CD14-positive monocyte (primary cell): ENCODE measurements at regions not wholly inside any gene's neighbourhood (a gene's known extent, or its start where the extent isn't known, plus 50 kb on each side); places are given as distances from the start of the nearest gene placed in this dataset.

Experiments
- DNase-seq, 3 donors: peaks; one replicate each; pipeline ENCODE4 v3.0.0-alpha.2; 2011 to 2022
- H2AFZ ChIP-seq: 2 replicates; pipeline ENCODE4 v1.6.0; 2012; ENCODE audit warnings: mild to moderate bottlenecking, low read depth, low read length, inconsistent platforms; ENCODE audit not compliant: insufficient read depth, poor library complexity, severe bottlenecking
- H3K27ac ChIP-seq, 2 donors: 1 replicate in 1 of 2; 2 replicates in 1 of 2; pipeline ENCODE4 v1.5.1; 2012 to 2013; ENCODE audit warnings: low read length in 2 of 2, control low read depth in 1 of 2, inconsistent platforms in 1 of 2, low read depth in 1 of 2, mild to moderate bottlenecking in 1 of 2
- H3K27me3 ChIP-seq, 2 donors: one replicate each; pipeline versions ENCODE4 v1.6.0 to v1.6.1; 2011 to 2013; ENCODE audit warnings: low read length in 2 of 2; ENCODE audit not compliant: control insufficient read depth in 2 of 2, insufficient read depth in 2 of 2
- H3K36me3 ChIP-seq, 2 donors: replicated peaks in 1 of 2; 1 replicate in 1 of 2; 2 replicates in 1 of 2; pipeline versions ENCODE4 v1.5.1 to v1.6.1; 2012 to 2013; ENCODE audit warnings: low read length in 2 of 2, control low read depth in 1 of 2, inconsistent platforms in 1 of 2, mild to moderate bottlenecking in 1 of 2; ENCODE audit not compliant: insufficient read depth in 2 of 2, control insufficient read depth in 1 of 2
- H3K4me1 ChIP-seq, 2 donors: 1 replicate in 1 of 2; 2 replicates in 1 of 2; pipeline versions ENCODE4 v1.5.1 to v1.6.1; 2012 to 2013; ENCODE audit warnings: low read length in 2 of 2, control low read depth in 1 of 2, inconsistent platforms in 1 of 2, mild to moderate bottlenecking in 1 of 2, moderate library complexity in 1 of 2; ENCODE audit not compliant: insufficient read depth in 2 of 2, control insufficient read depth in 1 of 2
- H3K4me2 ChIP-seq: replicated peaks from 2 replicates; pipeline ENCODE3; 2012; ENCODE audit warnings: low read length, moderate library complexity, mild to moderate bottlenecking; ENCODE audit not compliant: poor library complexity, severe bottlenecking; ENCODE audit errors: extremely low read depth
- H3K4me3 ChIP-seq, 3 experiments: fragments of 200-600 bp in 1 of 3; sonication (generic) in 1 of 3; replicated peaks in 1 of 3; 1 replicate in 2 of 3; 2 replicates in 1 of 3; pipeline ENCODE4 v1.5.1; 2011 to 2013; ENCODE audit warnings: low read length in 3 of 3, mild to moderate bottlenecking in 3 of 3, control low read depth in 2 of 3, low read depth in 2 of 3, inconsistent platforms in 1 of 3, moderate library complexity in 1 of 3
- H3K79me2 ChIP-seq: 2 replicates; pipeline ENCODE4 v1.6.0; 2012; ENCODE audit warnings: mild to moderate bottlenecking, control low read depth, inconsistent platforms, low read length, moderate library complexity; ENCODE audit not compliant: insufficient read depth
- H3K9ac ChIP-seq: 2 replicates; pipeline ENCODE4 v1.6.0; 2017; ENCODE audit warnings: low read length, mild to moderate bottlenecking; ENCODE audit not compliant: insufficient read depth, poor library complexity, severe bottlenecking
- H3K9me3 ChIP-seq, 2 donors: replicated peaks in 1 of 2; 1 replicate in 1 of 2; 2 replicates in 1 of 2; pipeline versions ENCODE4 v1.5.1 to v1.6.1; 2012 to 2013; ENCODE audit warnings: low read length in 2 of 2, control low read depth in 1 of 2; ENCODE audit not compliant: control insufficient read depth in 1 of 2, insufficient read depth in 1 of 2
- H4K20me1 ChIP-seq: 2 replicates; pipeline ENCODE4 v1.6.0; 2012; ENCODE audit warnings: mild to moderate bottlenecking, low read length, control low read depth, moderate library complexity; ENCODE audit not compliant: insufficient read depth
- H3K27ac Mint-ChIP-seq, 7 donors: one replicate each; pipeline ENCODE4 v1.8.0; 2020; ENCODE audit warnings: mild to moderate bottlenecking in 7 of 7, mixed read lengths in 7 of 7, moderate library complexity in 6 of 7, inconsistent platforms in 2 of 7
- H3K27me3 Mint-ChIP-seq, 3 donors: one replicate each; pipeline ENCODE4 v1.8.0; 2021 to 2022; ENCODE audit warnings: low read depth in 3 of 3, mild to moderate bottlenecking in 3 of 3, mixed read lengths in 3 of 3, moderate library complexity in 3 of 3, inconsistent platforms in 1 of 3
- H3K36me3 Mint-ChIP-seq, 2 donors: one replicate each; pipeline ENCODE4 v1.8.0; 2020; ENCODE audit warnings: mixed read lengths in 2 of 2, inconsistent platforms in 1 of 2, mild to moderate bottlenecking in 1 of 2
- H3K4me1 Mint-ChIP-seq: one replicate; pipeline ENCODE4 v1.8.0; 2020; ENCODE audit warnings: mild to moderate bottlenecking, mixed read lengths
- H3K4me3 Mint-ChIP-seq, 2 donors: one replicate each; pipeline ENCODE4 v1.8.0; 2020; ENCODE audit warnings: mild to moderate bottlenecking in 2 of 2, mixed read lengths in 2 of 2, moderate library complexity in 1 of 2
- H3K9me3 Mint-ChIP-seq, 7 donors: one replicate each; pipeline ENCODE4 v1.8.0; 2020 to 2022; ENCODE audit warnings: mixed read lengths in 7 of 7, mild to moderate bottlenecking in 6 of 7, moderate library complexity in 6 of 7, inconsistent platforms in 2 of 7
- CTCF ChIP-seq: fragments of 200-600 bp; IDR thresholded peaks from one replicate; pipeline ENCODE4 v1.8.0; 2022; ENCODE audit warnings: antibody characterized with exemption, mild to moderate bottlenecking
- WGBS: methylation state at CpG from one replicate; pipeline ENCODE4 v1.1.5; 2013; ENCODE audit warnings: missing lambda C conversion rate; ENCODE audit not compliant: insufficient coverage; 5-methylcytosine and 5-hydroxymethylcytosine counted together
- intact Hi-C, 2 donors: fragments of 100-400 bp; cut with micrococcal nuclease; formaldehyde crosslinking; loops; one replicate each; pipeline versions ENCODE4 v1.15.0 to v1.15.1; 2023

- no peak for TF ChIP-seq CTCF
- Histone ChIP-seq H3K4me2 (no peak overlapping the region), H4K20me1 (no peaks in the 10 kb centered on the region), H3K79me2 (no peaks in the 10 kb centered on the region), H3K9me3 (peaks cover 0 to 2% of the 10 kb centered on the region in 2 donors), H3K4me3 (no peak overlapping the region), H3K27me3 (no peaks in the 10 kb centered on the region), H3K4me1 (no peaks in the 10 kb centered on the region), H3K9ac (no peak overlapping the region), H3K36me3 (no peaks in the 10 kb centered on the region), H2AFZ (no peak overlapping the region), H3K27ac (no peak overlapping the region)
- no peak for DNase-seq
- no peak overlapping the region for H3K27ac Mint-ChIP-seq
- H3K36me3 Mint-ChIP-seq: no peaks in the 10 kb centered on the region
- no peaks in the 10 kb centered on the region for H3K4me1 Mint-ChIP-seq
- peaks cover 0 to 4% (median 2%) of the 10 kb centered on the region in 3 donors for H3K27me3 Mint-ChIP-seq
- no peak overlapping the region for H3K4me3 Mint-ChIP-seq
- WGBS: 74% methylated on average over 3 of the region's 6 CpGs
- peaks cover 0 to 8% (median 6%) of the 10 kb centered on the region in 7 donors for H3K9me3 Mint-ChIP-seq
- intact Hi-C loops: no loop called here
These were observed 58.3 kb downstream of the C11orf87 start for GRCh38 chr11:109480251-109480650.

- Histone ChIP-seq H4K20me1 (no peaks in the 10 kb centered on the region), H3K4me2 (no peak overlapping the region), H2AFZ (no peak overlapping the region), H3K27me3 (no peaks in the 10 kb centered on the region), H3K27ac (no peak overlapping the region), H3K79me2 (no peaks in the 10 kb centered on the region), H3K9ac (no peak overlapping the region), H3K36me3 (no peaks in the 10 kb centered on the region), H3K4me3 (no peak overlapping the region), H3K4me1 (no peaks in the 10 kb centered on the region), H3K9me3 (no peaks in the 10 kb centered on the region)
- no peak for DNase-seq
- Mint-ChIP-seq H3K36me3 (no peaks in the 10 kb centered on the region), H3K9me3 (peaks cover 0 to 5% (median 3%) of the 10 kb centered on the region in 7 donors), H3K4me1 (no peaks in the 10 kb centered on the region), H3K27me3 (peaks cover 0 to 2% (median 0%) of the 10 kb centered on the region in 3 donors), H3K27ac (no peak overlapping the region), H3K4me3 (no peak overlapping the region)
- intact Hi-C loops: no loop called here
- no peak for TF ChIP-seq CTCF
- no CpG with 5 or more reads among the region's 1 CpG for WGBS
These were observed 64.1 kb downstream of the C11orf87 start for GRCh38 chr11:109486129-109486528.
